ENCODE measurements at regions not wholly inside any gene's neighbourhood (a gene's known extent, or its start where the extent isn't known, plus 50 kb on each side); places are given as distances from the start of the nearest gene placed in this dataset.

- TF ChIP-seq RBBP5 (IDR thresholded peaks at IDR 0.05; ENCODE audit: borderline replicate concordance, low read depth, low read length) (no peak), KDM4A (IDR thresholded peaks at IDR 0.05; ENCODE audit: low read depth, low read length, severe bottlenecking) (no peak), EGR1 (IDR thresholded peaks at IDR 0.05; ENCODE audit: borderline replicate concordance, low read depth, low read length) (no peak), EP300 (IDR thresholded peaks at IDR 0.05; ENCODE audit: borderline replicate concordance in 1 of 2, low read depth in 2 of 2, low read length in 2 of 2) (no peak), POLR2A (IDR thresholded peaks at IDR 0.05; ENCODE audit: control extremely low read depth in 1 of 2, low read depth in 2 of 2, low read length in 2 of 2) (no peak)
Measured at GRCh38 chr20:42020316-42020715, 402.1 kb upstream of the CHD6 start (continued).

Measured in H1 (cell line).